ENCODE measurements at regions not wholly inside any gene's neighbourhood (a gene's known extent, or its start where the extent isn't known, plus 50 kb on each side); places are given as distances from the start of the nearest gene placed in this dataset.

DNA sequence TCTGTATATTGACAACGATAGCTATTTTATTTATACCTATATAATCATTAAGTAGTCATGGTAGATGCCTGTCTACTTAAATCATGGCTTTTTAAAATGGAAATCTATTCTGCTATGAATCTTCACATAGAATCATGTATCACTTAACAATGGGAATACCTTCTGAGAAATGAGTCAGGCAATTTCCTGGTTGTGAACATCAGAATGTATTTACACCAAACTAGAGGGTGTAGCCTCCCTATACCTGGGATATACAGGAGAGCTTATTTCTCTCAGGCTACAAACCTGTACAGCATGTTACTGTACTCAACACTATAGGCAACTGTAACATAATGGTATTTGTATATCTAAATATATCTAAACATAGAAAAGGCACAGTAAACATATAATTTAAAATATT lies 502.3 kb downstream of the ZWINT start (continued):
- TF ChIP-seq, protein P1, sequence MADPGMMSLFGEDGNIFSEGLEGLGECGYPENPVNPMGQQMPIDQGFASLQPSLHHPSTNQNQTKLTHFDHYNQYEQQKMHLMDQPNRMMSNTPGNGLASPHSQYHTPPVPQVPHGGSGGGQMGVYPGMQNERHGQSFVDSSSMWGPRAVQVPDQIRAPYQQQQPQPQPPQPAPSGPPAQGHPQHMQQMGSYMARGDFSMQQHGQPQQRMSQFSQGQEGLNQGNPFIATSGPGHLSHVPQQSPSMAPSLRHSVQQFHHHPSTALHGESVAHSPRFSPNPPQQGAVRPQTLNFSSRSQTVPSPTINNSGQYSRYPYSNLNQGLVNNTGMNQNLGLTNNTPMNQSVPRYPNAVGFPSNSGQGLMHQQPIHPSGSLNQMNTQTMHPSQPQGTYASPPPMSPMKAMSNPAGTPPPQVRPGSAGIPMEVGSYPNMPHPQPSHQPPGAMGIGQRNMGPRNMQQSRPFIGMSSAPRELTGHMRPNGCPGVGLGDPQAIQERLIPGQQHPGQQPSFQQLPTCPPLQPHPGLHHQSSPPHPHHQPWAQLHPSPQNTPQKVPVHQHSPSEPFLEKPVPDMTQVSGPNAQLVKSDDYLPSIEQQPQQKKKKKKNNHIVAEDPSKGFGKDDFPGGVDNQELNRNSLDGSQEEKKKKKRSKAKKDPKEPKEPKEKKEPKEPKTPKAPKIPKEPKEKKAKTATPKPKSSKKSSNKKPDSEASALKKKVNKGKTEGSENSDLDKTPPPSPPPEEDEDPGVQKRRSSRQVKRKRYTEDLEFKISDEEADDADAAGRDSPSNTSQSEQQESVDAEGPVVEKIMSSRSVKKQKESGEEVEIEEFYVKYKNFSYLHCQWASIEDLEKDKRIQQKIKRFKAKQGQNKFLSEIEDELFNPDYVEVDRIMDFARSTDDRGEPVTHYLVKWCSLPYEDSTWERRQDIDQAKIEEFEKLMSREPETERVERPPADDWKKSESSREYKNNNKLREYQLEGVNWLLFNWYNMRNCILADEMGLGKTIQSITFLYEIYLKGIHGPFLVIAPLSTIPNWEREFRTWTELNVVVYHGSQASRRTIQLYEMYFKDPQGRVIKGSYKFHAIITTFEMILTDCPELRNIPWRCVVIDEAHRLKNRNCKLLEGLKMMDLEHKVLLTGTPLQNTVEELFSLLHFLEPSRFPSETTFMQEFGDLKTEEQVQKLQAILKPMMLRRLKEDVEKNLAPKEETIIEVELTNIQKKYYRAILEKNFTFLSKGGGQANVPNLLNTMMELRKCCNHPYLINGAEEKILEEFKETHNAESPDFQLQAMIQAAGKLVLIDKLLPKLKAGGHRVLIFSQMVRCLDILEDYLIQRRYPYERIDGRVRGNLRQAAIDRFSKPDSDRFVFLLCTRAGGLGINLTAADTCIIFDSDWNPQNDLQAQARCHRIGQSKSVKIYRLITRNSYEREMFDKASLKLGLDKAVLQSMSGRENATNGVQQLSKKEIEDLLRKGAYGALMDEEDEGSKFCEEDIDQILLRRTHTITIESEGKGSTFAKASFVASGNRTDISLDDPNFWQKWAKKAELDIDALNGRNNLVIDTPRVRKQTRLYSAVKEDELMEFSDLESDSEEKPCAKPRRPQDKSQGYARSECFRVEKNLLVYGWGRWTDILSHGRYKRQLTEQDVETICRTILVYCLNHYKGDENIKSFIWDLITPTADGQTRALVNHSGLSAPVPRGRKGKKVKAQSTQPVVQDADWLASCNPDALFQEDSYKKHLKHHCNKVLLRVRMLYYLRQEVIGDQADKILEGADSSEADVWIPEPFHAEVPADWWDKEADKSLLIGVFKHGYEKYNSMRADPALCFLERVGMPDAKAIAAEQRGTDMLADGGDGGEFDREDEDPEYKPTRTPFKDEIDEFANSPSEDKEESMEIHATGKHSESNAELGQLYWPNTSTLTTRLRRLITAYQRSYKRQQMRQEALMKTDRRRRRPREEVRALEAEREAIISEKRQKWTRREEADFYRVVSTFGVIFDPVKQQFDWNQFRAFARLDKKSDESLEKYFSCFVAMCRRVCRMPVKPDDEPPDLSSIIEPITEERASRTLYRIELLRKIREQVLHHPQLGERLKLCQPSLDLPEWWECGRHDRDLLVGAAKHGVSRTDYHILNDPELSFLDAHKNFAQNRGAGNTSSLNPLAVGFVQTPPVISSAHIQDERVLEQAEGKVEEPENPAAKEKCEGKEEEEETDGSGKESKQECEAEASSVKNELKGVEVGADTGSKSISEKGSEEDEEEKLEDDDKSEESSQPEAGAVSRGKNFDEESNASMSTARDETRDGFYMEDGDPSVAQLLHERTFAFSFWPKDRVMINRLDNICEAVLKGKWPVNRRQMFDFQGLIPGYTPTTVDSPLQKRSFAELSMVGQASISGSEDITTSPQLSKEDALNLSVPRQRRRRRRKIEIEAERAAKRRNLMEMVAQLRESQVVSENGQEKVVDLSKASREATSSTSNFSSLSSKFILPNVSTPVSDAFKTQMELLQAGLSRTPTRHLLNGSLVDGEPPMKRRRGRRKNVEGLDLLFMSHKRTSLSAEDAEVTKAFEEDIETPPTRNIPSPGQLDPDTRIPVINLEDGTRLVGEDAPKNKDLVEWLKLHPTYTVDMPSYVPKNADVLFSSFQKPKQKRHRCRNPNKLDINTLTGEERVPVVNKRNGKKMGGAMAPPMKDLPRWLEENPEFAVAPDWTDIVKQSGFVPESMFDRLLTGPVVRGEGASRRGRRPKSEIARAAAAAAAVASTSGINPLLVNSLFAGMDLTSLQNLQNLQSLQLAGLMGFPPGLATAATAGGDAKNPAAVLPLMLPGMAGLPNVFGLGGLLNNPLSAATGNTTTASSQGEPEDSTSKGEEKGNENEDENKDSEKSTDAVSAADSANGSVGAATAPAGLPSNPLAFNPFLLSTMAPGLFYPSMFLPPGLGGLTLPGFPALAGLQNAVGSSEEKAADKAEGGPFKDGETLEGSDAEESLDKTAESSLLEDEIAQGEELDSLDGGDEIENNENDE (IDR thresholded peaks at IDR 0.05; ENCODE audit: insufficient replicate concordance, low read length): no peak
- TF ChIP-seq HDAC6 (IDR thresholded peaks at IDR 0.05; ENCODE audit: low read depth, low read length) (no peak), SRF (IDR thresholded peaks at IDR 0.05; ENCODE audit: low read depth, low read length) (no peak), SIN3A (conservative IDR thresholded peaks at IDR 0.05 in 1 of 2, IDR thresholded peaks at IDR 0.05 in 1 of 2; ENCODE audit: low read depth in 1 of 2, low read length in 2 of 2) (no peak), POLR2AphosphoS5 (IDR thresholded peaks at IDR 0.05; ENCODE audit: low read depth, low read length) (no peak)

Data from H1 (cell line).